GM21723 (cell line): ENCODE measurements at regions not wholly inside any gene's neighbourhood (a gene's known extent, or its start where the extent isn't known, plus 50 kb on each side); places are given as distances from the start of the nearest gene placed in this dataset.

ENCODE experiments used
- ATAC-seq: cut with Tn5 transposase; IDR thresholded peaks from one replicate; pipeline ENCODE4 v1.9.1; 2021; ENCODE audit warnings: mild to moderate bottlenecking, moderate library complexity; ENCODE audit not compliant: unreplicated experiment

DNA sequence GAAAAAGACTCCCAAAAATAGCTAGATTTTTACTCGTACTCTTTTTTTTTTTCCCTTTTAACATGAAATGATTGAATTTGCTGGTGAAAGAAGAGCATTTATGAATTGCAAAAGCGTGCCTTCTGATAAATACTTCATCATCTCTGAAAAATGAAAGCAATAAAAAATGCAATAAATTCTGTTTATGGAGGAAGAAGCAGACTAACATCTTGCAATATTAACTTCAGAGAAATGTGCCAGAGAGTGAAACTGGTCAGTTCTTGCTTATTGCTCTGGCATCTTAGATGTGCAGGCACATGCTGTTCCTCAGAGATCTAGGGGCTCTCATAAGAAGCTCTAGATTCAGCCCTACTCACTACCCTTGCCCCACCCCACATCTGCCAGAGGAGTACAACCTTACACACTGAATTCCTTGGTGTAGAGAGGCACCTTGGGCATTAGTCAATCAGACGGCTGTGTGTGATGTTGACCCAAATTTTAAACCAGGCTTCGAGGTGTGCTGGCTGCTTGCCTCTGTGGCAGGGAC is 891.1 kb upstream of the GHITM start:
- no peak for ATAC-seq

DNA sequence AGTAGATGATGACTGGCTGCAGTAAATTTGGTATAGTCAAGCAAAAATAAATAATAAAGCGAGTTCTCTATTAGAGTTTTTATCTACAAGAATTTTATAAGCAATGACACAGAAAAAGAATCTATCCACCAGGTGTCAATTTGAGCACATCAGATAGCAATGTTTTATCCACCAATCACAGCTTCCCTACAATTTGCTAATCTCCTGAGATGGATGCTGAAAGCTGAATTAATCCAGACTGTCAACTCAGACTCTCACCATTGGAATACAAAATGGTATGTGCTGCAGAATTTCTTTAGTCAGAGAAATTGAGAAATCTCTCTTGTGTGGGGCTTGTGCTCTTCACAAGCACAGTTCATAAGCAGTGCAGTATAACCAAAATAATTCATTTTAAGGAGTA is 888.9 kb upstream of the GHITM start:
- ATAC-seq = no peak

DNA sequence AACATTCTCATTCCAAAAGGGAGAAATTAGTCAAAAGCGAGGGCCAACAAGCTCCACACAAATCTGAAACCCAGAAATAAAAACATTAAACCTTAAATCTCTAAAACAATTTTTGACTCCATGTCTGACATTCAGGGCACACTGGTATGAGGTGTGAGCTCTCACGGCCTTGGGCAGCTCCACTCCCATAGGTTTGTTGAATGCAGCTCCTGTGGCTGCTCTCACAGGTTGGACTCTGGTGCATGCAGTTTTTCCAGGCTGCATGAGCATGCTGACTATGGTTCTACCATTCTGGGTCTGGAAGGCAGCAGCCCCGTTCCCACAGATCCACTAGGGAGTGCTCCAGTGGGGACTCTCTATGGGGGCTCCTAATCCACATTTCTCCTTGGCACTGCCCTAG is 887.1 kb upstream of the GHITM start:
- no peak for ATAC-seq

DNA sequence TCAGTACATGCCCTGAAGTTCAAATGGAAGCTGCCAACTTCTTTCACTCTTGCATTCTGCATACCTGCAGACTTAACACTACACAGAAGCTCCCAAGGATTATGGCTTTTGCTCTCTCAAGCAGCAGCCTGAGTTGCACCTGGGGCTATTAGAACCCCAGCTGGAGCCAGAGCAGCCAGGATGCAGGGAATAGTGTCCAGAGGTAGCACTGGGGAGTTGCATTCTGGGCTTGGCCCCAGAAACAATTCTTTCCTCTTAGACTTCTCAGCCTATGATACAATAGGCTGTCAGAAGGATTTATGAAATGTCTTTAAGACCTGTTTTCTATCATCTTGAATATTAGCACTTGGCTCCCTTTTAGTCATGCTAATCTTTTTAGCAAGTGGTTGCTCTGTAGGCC is 886.7 kb upstream of the GHITM start:
- ATAC-seq = no peak

DNA sequence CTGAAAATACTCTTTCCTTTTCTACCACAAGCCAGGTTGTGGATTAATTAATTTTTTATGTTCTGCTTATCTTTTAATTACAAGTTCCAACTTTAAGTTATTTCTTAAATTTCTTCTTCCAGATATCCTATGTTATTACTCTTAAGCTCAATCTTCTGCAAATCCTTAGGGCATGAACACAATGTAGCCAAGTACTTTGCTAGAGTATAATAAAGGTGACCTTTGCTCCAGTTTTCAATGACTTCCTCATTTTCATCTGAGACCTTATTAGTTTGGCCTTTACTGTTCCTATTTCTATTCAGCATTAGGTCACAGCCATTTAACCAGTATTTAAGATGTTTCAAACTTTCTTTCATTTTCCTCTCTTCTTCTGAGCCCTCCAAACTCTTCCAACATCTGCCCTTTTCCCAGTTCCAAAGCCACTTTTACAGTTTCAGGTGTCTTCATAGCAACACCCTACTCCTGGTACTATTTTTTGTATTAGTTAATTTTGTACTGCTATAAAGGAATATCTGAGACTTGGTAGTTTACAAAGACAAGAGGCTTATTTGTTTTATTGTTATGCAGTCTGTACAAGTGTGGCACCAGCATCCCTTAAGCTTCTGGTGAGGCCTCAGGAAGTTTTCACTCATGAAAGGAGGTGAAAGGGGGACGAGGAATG is 886.2 kb upstream of the GHITM start:
- no peak for ATAC-seq

DNA sequence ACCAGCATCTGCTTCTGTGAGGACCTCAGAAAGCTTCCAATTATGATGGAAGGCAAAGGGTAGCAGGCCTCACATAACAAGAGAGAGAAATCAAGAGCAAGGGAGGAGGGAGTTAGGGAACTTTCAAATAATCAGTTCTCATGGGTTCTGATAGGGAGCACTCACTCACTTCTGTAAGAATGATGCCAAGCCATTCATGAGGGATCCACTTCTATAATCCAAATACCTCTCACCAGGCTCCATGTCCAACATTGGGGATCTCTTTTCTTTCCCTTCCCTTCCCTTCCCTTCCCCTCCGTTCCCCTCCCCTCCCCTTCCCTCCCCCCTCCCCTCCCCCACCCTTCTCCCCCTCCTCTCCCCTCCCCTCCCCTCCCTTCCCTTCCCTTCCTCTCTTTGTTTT is 884.6 kb upstream of the GHITM start:
- no peak for ATAC-seq

DNA sequence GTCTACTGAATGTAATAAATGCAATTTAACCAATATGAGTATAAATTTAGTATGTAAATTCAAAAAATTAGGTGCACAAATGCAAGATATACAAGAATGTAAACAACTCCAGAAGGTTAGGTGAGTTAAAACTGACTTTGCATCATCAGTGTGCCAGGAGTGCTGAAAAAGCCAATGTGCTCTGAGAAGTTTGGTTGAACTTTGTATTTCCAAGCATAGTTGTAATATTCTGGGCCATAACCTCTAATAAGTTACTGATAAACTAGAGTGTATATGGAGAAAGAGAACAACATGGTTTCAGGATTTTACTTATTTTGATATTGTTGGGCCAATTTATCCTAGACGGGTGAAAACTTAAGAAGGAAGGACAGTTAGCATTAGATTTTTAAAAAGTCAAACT is 876.9 kb upstream of the GHITM start:
- no peak for ATAC-seq

DNA sequence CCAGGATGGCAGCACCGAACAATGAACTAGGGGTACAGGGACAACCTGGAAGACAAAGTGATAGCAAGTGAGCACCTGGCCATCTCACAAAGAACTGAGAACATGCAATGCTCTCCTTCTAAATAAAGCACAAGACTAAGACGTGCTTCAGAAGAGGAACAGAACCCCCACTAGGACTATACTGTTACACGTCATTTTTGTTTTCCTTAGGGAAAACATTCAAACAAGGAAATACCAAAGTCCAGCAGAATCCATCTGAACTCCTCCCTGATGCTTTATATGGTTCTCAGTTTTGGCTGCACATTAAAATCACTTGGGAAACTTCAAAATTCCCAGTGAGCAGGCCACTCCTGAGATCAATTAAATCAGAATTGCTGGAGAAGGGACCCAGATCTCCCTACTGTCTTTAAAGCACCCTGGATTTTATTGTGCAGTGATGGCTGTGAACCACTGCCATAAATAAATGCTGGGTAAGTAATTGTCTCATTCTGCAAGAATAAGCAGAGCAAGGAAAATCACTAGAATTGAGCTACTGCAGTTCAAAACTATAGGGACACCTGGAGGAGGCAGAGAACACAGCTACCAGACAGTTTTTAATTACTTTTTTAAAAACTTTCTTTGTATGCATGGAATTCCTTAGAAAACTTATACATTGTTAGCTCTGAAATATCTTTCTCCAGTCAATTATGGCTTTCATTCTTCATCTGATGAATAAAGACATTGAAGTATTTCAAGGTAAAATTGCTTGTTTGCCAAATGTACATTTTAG is 866.5 kb upstream of the GHITM start:
- ATAC-seq = no peak

DNA sequence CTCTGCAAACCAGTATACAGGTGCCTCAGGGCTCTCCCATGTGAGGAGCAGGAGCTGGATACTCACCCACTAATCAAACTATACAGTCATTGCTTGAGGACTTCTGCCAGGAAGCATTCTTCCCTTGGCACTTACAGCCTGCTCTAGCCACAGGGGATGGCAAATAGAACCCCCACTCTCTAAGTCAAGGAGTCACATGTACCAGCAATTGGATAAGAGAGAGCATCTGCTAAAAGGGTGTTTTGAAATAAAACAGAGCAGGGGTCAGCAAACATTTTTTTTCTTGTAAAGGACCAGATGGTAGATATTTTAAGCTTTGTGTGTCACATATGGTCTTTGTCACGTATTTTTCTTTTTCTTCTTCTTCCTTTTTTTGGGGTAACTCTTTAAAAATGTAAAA is 865.2 kb upstream of the GHITM start:
- no peak for ATAC-seq

DNA sequence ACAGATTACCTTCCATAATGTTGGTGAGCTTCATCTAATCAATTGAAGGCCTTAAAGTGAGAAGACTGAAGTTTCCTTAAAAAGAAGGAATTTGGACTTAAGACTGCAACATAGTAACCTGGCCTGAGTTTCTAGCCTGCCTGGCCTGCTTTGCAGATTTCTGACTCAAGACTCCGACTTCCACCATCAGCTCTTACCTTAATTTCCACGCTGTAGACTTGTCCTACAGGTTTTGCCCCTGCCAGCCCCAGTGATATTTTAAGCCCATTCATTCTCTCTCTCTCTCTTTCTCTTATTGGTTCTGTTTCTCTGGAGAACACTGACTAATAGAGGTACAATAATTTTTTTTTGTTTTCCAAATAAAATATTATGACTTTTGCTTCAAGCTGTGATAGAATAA is 862.3 kb upstream of the GHITM start:
- no peak for ATAC-seq

DNA sequence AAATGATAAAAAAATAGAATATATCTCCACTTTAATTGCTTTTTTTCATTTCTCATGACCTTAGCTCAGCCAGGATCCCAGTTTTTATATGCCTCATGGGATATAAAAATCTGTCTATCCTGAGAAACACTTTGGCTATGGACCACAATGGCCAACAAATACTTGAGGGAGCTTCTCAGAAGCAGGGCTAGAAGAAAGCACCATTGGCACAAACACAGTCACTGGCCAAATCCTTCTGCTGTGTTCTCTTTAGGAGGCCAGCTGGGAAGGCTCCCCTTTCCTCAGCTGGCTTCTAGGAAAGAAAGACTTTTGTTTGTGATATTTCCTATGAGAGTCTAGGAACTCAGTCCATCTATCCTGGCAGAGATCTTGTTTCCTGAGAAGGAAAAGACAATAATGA is 856.2 kb upstream of the GHITM start:
- no peak for ATAC-seq

DNA sequence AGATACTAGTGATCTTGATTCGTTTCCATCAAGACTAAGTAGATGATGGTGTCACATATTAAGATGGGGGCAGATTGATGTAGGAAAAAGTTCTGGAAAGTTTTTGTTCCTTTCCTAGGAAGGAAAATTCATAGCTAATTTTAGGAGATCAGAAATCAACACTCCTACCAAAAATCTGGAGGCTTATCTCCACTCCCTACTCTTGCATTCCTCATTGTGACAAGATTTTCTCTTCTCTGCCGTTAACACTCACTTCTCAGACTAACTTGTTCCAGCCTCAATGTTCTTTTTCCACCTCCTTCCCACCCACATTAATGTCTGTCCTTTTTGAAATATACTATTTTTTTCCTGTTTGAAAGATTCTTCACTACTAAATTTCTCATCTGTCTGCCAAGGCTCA is 851.9 kb upstream of the GHITM start:
- ATAC-seq = no peak

DNA sequence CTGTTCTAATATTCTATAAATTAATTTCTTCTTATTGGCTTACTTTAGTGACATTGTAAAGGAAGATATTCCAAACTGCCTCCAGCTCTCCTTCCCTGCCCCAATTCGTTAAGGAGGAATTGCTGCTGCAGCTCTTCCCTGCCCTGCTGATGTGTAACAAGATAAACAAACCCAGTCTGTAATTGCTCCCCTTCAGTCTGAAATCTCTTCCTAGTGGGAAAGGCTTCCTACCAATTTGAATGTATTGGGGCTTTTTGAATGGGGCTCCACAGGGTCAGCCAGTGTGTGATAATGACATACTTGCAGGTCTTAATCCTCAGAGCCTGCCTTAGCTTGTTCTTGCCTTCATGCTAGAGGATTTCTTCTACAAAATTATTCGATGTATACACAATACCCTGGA is 849.9 kb upstream of the GHITM start:
- no peak for ATAC-seq

DNA sequence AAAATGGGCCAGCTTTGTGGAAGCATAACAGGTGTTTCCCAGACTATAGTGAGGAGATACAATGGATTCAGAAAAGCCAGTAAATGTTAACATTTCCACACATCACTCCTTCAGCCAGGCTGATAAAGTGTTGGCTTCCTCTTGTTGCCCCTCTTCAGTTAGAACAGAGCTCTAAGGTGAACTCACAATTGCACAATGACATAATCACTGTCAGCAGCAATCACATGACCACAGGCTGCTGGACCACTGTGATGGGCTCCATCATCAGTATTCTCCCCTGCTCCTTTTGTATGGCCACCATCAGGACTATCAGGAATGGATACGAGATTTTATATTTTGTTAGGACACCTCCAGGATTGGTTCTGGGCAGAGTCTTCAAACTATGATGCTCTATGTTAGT is 849.4 kb upstream of the GHITM start:
- no peak for ATAC-seq

DNA sequence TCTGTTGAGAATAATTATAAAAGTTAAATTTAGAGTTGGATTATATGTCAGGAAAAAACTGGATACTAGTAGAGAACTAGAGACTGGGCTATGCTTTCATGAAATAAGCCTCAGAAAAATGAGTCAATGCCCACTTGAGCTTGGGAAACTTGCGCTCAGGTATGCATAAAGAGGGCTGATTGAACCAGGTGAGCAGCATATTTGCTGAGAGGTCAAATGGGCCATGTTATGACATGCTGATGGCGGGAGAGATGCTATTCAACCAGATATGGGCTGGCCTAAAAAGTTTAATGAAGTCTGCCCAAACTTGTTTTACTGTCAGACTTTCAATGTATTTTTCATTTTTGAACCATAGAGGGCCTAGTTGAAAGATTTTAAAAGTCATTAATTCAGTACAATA is 837.6 kb upstream of the GHITM start:
- ATAC-seq = no peak

DNA sequence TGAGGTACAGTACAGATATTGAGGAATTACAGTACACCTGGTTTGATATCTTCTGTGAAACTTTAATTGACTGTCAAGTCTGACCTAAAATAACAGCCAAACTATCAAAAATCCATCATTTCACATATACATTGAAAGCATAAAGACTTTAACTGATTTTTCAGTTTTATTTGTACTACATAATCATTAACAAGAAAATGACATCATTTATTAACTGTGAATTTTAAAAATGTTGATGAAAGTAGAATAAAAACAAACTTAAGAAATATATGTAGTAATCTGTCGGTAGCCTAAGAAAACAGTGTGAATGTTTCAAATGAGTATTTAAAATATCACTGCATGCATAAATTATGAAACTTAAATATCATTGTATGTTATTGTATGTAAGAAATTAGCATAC is 836.7 kb upstream of the GHITM start:
- ATAC-seq = no peak

DNA sequence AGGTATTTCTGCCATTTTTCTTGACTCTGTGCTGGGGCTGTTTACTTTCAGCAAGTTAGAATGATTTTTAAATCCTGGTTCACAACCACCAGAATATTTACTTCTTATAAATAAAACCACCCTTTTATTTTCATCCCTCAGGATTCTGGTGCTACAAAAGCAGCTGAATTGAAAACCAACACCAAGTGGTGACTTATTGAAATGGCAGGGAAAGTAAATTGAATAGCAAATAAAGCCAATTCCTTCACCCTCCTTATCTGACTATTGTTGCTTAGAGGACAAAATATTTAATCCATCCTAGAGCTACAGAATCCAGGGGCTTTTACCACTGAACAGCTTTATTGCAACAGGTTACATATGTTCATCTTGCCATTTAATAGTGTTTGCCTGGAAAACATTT is 828.6 kb upstream of the GHITM start:
- no peak for ATAC-seq

DNA sequence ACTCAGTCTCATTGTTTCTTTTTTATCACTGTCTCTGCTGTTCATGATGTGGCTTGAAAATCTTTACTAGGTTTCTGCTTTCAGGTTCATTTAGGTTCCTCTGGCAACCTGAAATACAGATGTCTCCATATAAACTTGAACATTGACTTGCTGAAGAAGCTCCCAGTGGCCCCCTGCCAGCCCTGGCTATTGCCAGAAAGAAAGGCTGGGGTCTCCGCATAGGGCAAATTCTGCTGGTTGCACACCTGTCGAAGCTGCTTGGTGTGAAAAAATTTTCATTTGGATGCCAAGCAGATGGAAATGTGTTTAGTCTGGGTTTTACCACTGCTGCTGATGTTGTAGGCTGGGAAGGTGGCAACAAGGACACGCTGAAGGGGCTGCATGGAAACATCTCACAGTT is 826.7 kb upstream of the GHITM start:
- no peak for ATAC-seq

DNA sequence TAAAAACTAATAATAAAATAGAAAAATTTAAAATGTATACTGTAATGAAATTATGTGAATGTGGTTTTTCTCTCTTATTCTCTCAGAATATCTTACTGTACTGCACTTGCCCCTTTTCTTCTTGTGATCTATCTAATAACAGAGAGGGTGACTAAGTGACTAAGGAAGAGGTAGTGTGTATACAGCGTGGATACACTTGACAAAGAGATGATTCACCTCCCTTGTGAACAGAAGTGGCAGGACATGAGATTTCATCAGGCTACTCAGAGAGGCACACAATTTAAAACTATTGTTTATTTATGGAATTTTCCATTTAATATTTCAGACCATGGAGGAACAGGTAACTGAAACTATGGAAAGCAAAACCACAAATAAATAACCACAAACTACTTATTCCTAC is 806.6 kb upstream of the GHITM start:
- no peak for ATAC-seq

DNA sequence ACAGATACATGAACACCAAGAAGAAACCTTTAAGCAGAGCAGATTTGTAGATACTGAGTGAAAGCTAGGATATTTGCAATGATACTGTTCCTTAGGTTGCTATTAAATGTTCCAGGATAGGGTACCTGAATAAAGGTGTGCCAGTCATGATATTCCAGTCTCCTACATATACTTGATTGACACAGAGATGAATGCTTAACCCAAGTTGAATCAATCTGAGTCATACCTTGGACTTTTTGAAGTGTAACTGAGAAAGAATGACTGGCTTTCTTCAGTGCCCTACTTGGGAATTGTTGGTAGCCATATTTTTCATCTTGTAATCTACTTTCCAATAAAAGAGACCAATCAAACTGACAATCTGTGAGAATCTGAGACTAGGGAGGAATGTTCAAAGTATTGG is 805.7 kb upstream of the GHITM start:
- no peak for ATAC-seq

DNA sequence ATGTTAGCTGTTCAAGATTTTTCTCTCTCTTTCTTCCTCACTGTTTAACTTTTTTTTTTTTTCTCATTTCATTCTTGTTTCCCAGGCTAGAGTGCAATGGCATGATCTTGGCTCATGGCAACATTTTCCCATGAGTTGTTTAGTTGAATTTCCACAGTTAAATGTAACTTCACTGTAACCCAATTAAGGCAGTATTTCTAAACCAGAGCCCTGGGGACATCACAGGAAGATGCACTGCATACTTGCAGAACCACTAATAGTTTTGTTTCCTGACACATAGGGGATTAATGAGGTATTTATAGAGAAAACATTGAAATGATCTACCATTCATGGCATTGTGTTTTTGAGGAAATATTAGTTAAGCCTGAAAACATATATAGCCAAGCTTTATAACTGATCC is 795.6 kb upstream of the GHITM start:
- no peak for ATAC-seq

DNA sequence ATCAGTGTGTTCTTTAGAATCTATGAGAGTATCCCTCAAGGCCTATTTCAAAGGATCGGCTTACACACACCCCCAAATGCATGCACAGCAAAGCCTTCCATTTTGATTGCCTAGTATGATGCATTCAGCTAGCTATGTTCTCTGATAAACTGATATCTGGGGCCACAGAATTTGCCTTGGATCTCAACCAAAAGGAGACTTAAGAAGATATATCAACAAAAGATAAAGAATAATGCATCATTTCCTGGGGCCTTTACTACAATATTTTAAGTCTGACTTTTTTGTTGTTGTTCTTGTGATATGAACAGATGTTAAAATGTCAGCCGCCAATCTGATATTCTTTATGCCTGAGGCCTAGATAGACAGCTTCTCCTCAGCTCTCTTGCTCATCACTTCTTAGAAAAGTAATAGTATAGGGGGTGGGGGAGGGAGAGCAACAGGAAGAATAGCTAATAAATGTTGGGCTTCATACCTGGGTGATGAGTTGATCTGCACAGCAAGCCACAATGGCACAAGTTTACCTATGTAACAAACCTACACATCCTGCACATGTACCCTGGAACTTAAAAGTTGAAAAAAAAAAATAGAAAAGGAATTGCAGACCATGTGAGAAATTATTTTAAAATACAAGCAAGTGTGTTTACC is 792.9 kb upstream of the GHITM start:
- ATAC-seq = no peak
